ENCODE measurements at regions not wholly inside any gene's neighbourhood (a gene's known extent, or its start where the extent isn't known, plus 50 kb on each side); places are given as distances from the start of the nearest gene placed in this dataset.
"Not testable (repeated sequence)": the region's sequence is repeated elsewhere in the genome, so short reads cannot be mapped to it uniquely, and the experiment has no call there.

DNA sequence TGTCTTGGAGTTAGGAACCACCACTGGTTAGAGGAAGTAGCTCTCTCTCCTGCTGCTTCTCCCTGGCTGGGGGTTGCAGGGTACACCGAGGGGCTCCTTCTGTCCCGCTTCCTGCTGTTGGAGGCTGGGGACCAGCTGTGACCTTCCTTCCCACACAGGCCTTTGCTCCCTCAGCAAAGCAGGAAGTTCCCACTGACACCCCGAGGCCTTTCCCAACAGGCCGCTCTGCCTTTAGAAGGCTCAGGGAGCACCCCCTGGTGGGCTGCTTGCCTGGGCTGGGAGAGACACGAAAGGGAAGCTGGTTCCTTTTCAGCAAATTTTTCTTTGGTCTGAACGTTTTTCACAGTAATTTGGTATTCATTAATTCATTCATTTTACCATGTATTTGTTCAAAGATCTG lies 527.9 kb upstream of the B3GAT1 start:
- WGBS, 4 donors, result 29 to 36% (median 32%) methylated on average over 6 of the region's 6 CpGs

DNA sequence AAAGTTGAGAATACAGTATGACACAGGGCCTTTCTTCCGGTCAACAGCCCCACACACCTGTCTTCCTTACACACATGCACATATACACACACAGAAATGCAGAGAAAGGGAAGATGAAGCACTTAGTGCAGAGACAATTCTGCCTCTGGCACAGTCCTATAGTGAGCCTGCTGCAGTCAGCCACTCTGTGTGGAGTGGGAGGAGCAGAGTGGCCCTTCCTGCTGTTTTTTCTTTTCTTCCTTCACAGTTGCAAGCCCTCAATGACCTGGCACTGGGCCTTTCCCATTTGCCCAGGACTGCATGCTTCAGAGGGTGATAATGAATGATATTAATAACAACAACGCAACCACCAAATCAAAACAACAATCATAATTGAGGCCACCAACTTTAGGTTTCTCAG lies 527.0 kb upstream of the B3GAT1 start:
- intact Hi-C loops (cut with DNase I), result no loop called here
- H3K9me3 ChIP-seq, result no peaks in the 10 kb centered on the region
- no peaks in the 10 kb centered on the region for H3K27me3 ChIP-seq
- H3K4me3 ChIP-seq, result no peak overlapping the region
- TF ChIP-seq POLR2A (IDR thresholded peaks at IDR 0.05), result no peak
- TF ChIP-seq, protein P1, sequence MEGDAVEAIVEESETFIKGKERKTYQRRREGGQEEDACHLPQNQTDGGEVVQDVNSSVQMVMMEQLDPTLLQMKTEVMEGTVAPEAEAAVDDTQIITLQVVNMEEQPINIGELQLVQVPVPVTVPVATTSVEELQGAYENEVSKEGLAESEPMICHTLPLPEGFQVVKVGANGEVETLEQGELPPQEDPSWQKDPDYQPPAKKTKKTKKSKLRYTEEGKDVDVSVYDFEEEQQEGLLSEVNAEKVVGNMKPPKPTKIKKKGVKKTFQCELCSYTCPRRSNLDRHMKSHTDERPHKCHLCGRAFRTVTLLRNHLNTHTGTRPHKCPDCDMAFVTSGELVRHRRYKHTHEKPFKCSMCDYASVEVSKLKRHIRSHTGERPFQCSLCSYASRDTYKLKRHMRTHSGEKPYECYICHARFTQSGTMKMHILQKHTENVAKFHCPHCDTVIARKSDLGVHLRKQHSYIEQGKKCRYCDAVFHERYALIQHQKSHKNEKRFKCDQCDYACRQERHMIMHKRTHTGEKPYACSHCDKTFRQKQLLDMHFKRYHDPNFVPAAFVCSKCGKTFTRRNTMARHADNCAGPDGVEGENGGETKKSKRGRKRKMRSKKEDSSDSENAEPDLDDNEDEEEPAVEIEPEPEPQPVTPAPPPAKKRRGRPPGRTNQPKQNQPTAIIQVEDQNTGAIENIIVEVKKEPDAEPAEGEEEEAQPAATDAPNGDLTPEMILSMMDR (IDR thresholded peaks at IDR 0.05), result no peak
- peak in 1 of 4 donors; percentile 11 for ATAC-seq
- H3K4me1 ChIP-seq, result peaks cover 0 to 4% (median 0%) of the 10 kb centered on the region in 12 donors
- H3K36me3 ChIP-seq, result no peaks in the 10 kb centered on the region
- no peak for DNase-seq
- no peak overlapping the region for H3K27ac ChIP-seq
- WGBS, 4 donors, result 67 to 86% (median 72%) methylated on average over 2 of the region's 2 CpGs

More for the DNA sequence above, 527.9 kb upstream of the B3GAT1 start:
- Histone ChIP-seq H3K27ac (no peak overlapping the region), H3K27me3 (no peaks in the 10 kb centered on the region), H3K36me3 (no peaks in the 10 kb centered on the region), H3K4me3 (no peak overlapping the region), H3K9me3 (no peaks in the 10 kb centered on the region), H3K4me1 (peaks cover 0 to 4% (median 0%) of the 10 kb centered on the region in 12 donors)
- DNase-seq (peak in 3 of 5 donors; percentile 35 to 54 (median 35)), ATAC-seq (peak in 2 of 4 donors; percentile 20 to 64)
- intact Hi-C loops (cut with DNase I), result no loop called here
- no peak for TF ChIP-seq POLR2A (IDR thresholded peaks at IDR 0.05)
- TF ChIP-seq, protein P1 (IDR thresholded peaks at IDR 0.05), result peak in 7 of 12 donors; percentile 13 to 47 (median 26)

DNA sequence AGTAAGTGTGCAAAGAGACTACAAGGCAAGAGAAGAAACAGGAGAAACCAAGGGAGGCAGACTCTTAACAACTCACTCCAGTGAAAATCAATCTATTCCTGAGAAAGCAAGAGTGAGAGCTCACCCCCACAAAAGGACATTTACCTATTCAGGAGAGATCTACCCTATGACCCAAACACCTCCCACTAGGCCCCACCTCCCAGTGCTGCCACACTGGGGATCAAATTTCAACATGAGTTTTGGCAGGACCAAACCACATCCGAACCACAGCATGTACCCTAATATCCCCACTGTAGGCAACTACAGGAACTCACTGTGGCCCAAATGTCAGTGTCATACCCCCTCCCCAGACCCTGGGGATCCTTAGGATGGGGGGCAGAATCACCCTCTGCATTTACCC lies 526.2 kb upstream of the B3GAT1 start:
- no peak for ATAC-seq
- Histone ChIP-seq H3K27ac (no peak overlapping the region), H3K9me3 (no peaks in the 10 kb centered on the region), H3K4me3 (no peak overlapping the region), H3K4me1 (peaks cover 0 to 4% (median 0%) of the 10 kb centered on the region in 12 donors), H3K27me3 (peaks cover 0 to 1% (median 0%) of the 10 kb centered on the region in 9 donors), H3K36me3 (no peaks in the 10 kb centered on the region)
- intact Hi-C loops (cut with DNase I), result no loop called here
- no peak for TF ChIP-seq POLR2A (IDR thresholded peaks at IDR 0.05)
- TF ChIP-seq, protein P1 (IDR thresholded peaks at IDR 0.05), result no peak
- WGBS, 4 donors, result 62 to 86% (median 67%) methylated on average over 1 of the region's 1 CpG
- no peak for DNase-seq

DNA sequence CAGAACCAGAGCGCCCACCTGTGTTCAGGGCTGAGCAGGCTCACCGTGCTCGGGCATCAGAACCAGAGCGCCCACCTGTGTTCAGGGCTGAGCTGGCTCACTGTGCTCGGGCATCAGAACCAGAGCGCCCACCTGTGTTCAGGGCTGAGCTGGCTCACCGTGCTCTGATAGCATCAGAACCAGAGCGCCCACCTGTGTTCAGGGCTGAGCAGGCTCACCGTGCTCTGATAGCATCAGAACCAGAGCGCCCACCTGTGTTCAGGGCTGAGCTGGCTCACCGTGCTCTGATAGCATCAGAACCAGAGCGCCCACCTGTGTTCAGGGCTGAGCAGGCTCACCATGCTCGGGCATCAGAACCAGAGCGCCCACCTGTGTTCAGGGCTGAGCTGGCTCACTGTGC lies 525.2 kb upstream of the B3GAT1 start:
- H3K9me3 ChIP-seq; ATAC-seq; H3K4me3 ChIP-seq; DNase-seq; H3K36me3 ChIP-seq; H3K4me1 ChIP-seq; H3K27ac ChIP-seq; H3K27me3 ChIP-seq; intact Hi-C loops (cut with DNase I): not testable (repeated sequence)
- 89 to 93% (median 90%) methylated on average over 10 to 14 of the region's 14 CpGs for WGBS, 4 donors

DNA sequence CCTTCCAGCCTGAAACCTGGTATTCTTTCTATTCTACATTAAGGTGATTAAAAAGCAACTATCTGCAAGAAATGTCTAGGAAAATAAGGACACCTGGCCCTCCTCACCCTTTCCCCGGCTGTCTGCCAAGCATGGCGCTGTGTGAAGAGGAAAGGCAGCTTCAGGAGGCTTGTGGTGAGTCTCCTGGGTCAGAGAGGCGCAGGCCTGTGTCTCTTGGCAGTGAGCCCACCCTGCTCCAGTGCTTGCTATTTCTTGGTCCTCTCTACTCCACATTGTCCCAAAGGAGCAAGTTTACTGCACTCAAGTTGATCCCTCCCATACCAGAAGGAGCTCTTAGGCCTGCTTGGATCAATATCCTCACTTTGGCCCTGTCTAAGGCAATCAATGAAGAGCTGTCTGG lies 520.7 kb upstream of the B3GAT1 start:
- TF ChIP-seq POLR2A (IDR thresholded peaks at IDR 0.05), result no peak
- TF ChIP-seq, protein P1 (IDR thresholded peaks at IDR 0.05), result no peak
- H3K27me3 ChIP-seq, result peaks cover 0 to 4% (median 0%) of the 10 kb centered on the region in 9 donors
- no peak for ATAC-seq
- peaks cover 0 to 2% (median 0%) of the 10 kb centered on the region in 12 donors for H3K4me1 ChIP-seq
- no peak overlapping the region for H3K4me3 ChIP-seq
- no peaks in the 10 kb centered on the region for H3K9me3 ChIP-seq
- intact Hi-C loops (cut with DNase I), result no loop called here
- no peaks in the 10 kb centered on the region for H3K36me3 ChIP-seq
- 36 to 71% (median 53%) methylated on average over 3 of the region's 3 CpGs for WGBS, 4 donors
- no peak overlapping the region for H3K27ac ChIP-seq
- DNase-seq, result peak in 1 of 5 donors; percentile 45

All from heart left ventricle (tissue), 16 donors.